ENCODE measurements at regions not wholly inside any gene's neighbourhood (a gene's known extent, or its start where the extent isn't known, plus 50 kb on each side); places are given as distances from the start of the nearest gene placed in this dataset.

- Mint-ChIP-seq H3K4me1 (ENCODE audit: low read depth) (no peaks in the 10 kb centered on the region), H3K27ac (no peak overlapping the region), H3K27me3 (peaks cover 1% of the 10 kb centered on the region), H3K36me3 (ENCODE audit: low read depth) (no peaks in the 10 kb centered on the region), H3K4me3 (no peak overlapping the region), H3K9me3 (no peaks in the 10 kb centered on the region)
- POLR2A ChIA-PET = no interaction called here
- TF ChIP-seq CTCF (IDR thresholded peaks at IDR 0.05) = no peak
- intact Hi-C loops (cut with micrococcal nuclease) = no loop called here
- ATAC-seq (no peak), DNase-seq (no peak)
- CTCF ChIA-PET = no interaction called here
These were observed 57.5 kb upstream of the TMEM178A start for GRCh38 chr2:39608263-39608575.

GRCh38 chr2:39608686-39609441, 56.9 kb upstream of the TMEM178A start:
- no peaks in the 10 kb centered on the region for H3K9me3 Mint-ChIP-seq
- ATAC-seq = no peak
- intact Hi-C loops (cut with micrococcal nuclease) = no loop called here
- no peak overlapping the region for H3K27ac Mint-ChIP-seq
- no peaks in the 10 kb centered on the region for H3K4me1 Mint-ChIP-seq (ENCODE audit: low read depth)
- H3K27me3 Mint-ChIP-seq = peaks cover 1% of the 10 kb centered on the region
- no peaks in the 10 kb centered on the region for H3K36me3 Mint-ChIP-seq (ENCODE audit: low read depth)
- no peak for DNase-seq
- no peak for TF ChIP-seq CTCF (IDR thresholded peaks at IDR 0.05)
- CTCF ChIA-PET = no interaction called here
- no peak overlapping the region for H3K4me3 Mint-ChIP-seq
- POLR2A ChIA-PET = no interaction called here

- no peak for DNase-seq
- no peak overlapping the region for H3K27ac Mint-ChIP-seq
- intact Hi-C loops (cut with micrococcal nuclease) = no loop called here
- ATAC-seq = no peak
- H3K36me3 Mint-ChIP-seq (ENCODE audit: low read depth) = no peaks in the 10 kb centered on the region
- no peaks in the 10 kb centered on the region for H3K4me1 Mint-ChIP-seq (ENCODE audit: low read depth)
- POLR2A ChIA-PET = no interaction called here
- CTCF ChIA-PET = no interaction called here
- TF ChIP-seq CTCF (IDR thresholded peaks at IDR 0.05) = no peak
- no peak overlapping the region for H3K4me3 Mint-ChIP-seq
- peaks cover 4% of the 10 kb centered on the region for H3K27me3 Mint-ChIP-seq
- H3K9me3 Mint-ChIP-seq = no peaks in the 10 kb centered on the region
These were observed 55.8 kb upstream of the TMEM178A start for GRCh38 chr2:39609917-39610316.

GRCh38 chr2:39615675-39616074, 50.0 kb upstream of the TMEM178A start:
- intact Hi-C loops (cut with micrococcal nuclease) = no loop called here
- H3K27ac Mint-ChIP-seq = no peak overlapping the region
- H3K36me3 Mint-ChIP-seq (ENCODE audit: low read depth) = no peaks in the 10 kb centered on the region
- H3K4me1 Mint-ChIP-seq (ENCODE audit: low read depth) = peaks cover 5% of the 10 kb centered on the region
- DNase-seq (no peak), ATAC-seq (no peak)
- TF ChIP-seq CTCF (IDR thresholded peaks at IDR 0.05) = no peak
- no peaks in the 10 kb centered on the region for H3K9me3 Mint-ChIP-seq
- H3K27me3 Mint-ChIP-seq = peaks cover 20% of the 10 kb centered on the region
- ChIA-PET CTCF (no interaction called here), POLR2A (interaction anchor here (0.6 kb wide), 1 partner anchor 248 kb away, joined by 3 read pairs; no protein-coding TSS in a partner anchor)
- H3K4me3 Mint-ChIP-seq = no peak overlapping the region
